ENCODE measurements at regions not wholly inside any gene's neighbourhood (a gene's known extent, or its start where the extent isn't known, plus 50 kb on each side); places are given as distances from the start of the nearest gene placed in this dataset.

GRCh38 chr11:70769106-70769505 lies 370.8 kb downstream of the CTTN start:
- TF ChIP-seq EZH2 (IDR thresholded peaks at IDR 0.05; ENCODE audit: low read depth) (no peak), CTCF (conservative IDR thresholded peaks at IDR 0.05) (no peak)
- ChIA-PET POLR2A (ENCODE audit: unreplicated experiment) (no interaction called here), CTCF (no interaction called here)
- no peaks in the 10 kb centered on the region for H3K36me3 ChIP-seq (ENCODE audit: low read depth)
- H3K27me3 ChIP-seq (ENCODE audit: insufficient read depth, low read depth): no peaks in the 10 kb centered on the region
- H3K79me2 ChIP-seq (ENCODE audit: low read depth): no peaks in the 10 kb centered on the region
- H3K9me2 ChIP-seq (ENCODE audit: insufficient read depth): no peaks in the 10 kb centered on the region
- no peaks in the 10 kb centered on the region for H3K4me1 ChIP-seq (replicated peaks; ENCODE audit: insufficient read depth)
- intact Hi-C loops (cut with micrococcal nuclease; ENCODE audit: unreplicated experiment): no loop called here
- H3F3A ChIP-seq (ENCODE audit: insufficient read depth, low read depth): no peaks in the 10 kb centered on the region
- no TSS peak for BruUV-seq (replicated peaks)
- H2AFZ ChIP-seq: no peak overlapping the region
- H3K4me2 ChIP-seq: no peak overlapping the region
- H3K4me3 ChIP-seq: no peak overlapping the region
- peak in 1 of 2 experiments; percentile 33 for DNase-seq
- H3K9me3 ChIP-seq (ENCODE audit: insufficient read depth, low read depth): no peaks in the 10 kb centered on the region
- no peak overlapping the region for H3K27ac ChIP-seq
- no peaks in the 10 kb centered on the region for H4K20me1 ChIP-seq (ENCODE audit: insufficient read depth)

- no peaks in the 10 kb centered on the region for H3K27me3 ChIP-seq (ENCODE audit: insufficient read depth, low read depth)
- ChIA-PET CTCF (no interaction called here), POLR2A (ENCODE audit: unreplicated experiment) (no interaction called here)
- H3K4me1 ChIP-seq (replicated peaks; ENCODE audit: insufficient read depth): no peaks in the 10 kb centered on the region
- no peaks in the 10 kb centered on the region for H3K79me2 ChIP-seq (ENCODE audit: low read depth)
- no peak overlapping the region for H2AFZ ChIP-seq
- DNase-seq: no peak
- no peak overlapping the region for H3K4me2 ChIP-seq
- no TSS peak for BruUV-seq (replicated peaks)
- intact Hi-C loops (cut with micrococcal nuclease; ENCODE audit: unreplicated experiment): no loop called here
- TF ChIP-seq CTCF (conservative IDR thresholded peaks at IDR 0.05) (no peak), EZH2 (IDR thresholded peaks at IDR 0.05; ENCODE audit: low read depth) (no peak)
- H4K20me1 ChIP-seq (ENCODE audit: insufficient read depth): no peaks in the 10 kb centered on the region
- no peak overlapping the region for H3K4me3 ChIP-seq
- H3K9me3 ChIP-seq (ENCODE audit: insufficient read depth, low read depth): no peaks in the 10 kb centered on the region
- H3K36me3 ChIP-seq (ENCODE audit: low read depth): no peaks in the 10 kb centered on the region
- H3F3A ChIP-seq (ENCODE audit: insufficient read depth, low read depth): no peaks in the 10 kb centered on the region
- H3K27ac ChIP-seq: no peak overlapping the region
- no peaks in the 10 kb centered on the region for H3K9me2 ChIP-seq (ENCODE audit: insufficient read depth)
These were observed 371.2 kb downstream of the CTTN start for GRCh38 chr11:70769521-70769920.

GRCh38 chr11:70771099-70771885 lies 373.0 kb downstream of the CTTN start:
- Histone ChIP-seq H3K36me3 (ENCODE audit: low read depth) (no peaks in the 10 kb centered on the region), H3K9me3 (ENCODE audit: insufficient read depth, low read depth) (no peaks in the 10 kb centered on the region), H3K4me1 (replicated peaks; ENCODE audit: insufficient read depth) (no peaks in the 10 kb centered on the region), H3K27ac (no peak overlapping the region), H2AFZ (no peak overlapping the region), H4K20me1 (ENCODE audit: insufficient read depth) (no peaks in the 10 kb centered on the region), H3K79me2 (ENCODE audit: low read depth) (no peaks in the 10 kb centered on the region), H3K27me3 (ENCODE audit: insufficient read depth, low read depth) (no peaks in the 10 kb centered on the region), H3K4me3 (no peak overlapping the region), H3K4me2 (no peak overlapping the region), H3K9me2 (ENCODE audit: insufficient read depth) (no peaks in the 10 kb centered on the region), H3F3A (ENCODE audit: insufficient read depth, low read depth) (no peaks in the 10 kb centered on the region)
- ChIA-PET POLR2A (ENCODE audit: unreplicated experiment) (no interaction called here), CTCF (interaction anchor here (0.7 kb wide), 1 partner anchor 792 kb away, joined by 5 read pairs; no protein-coding TSS in a partner anchor)
- no peak for DNase-seq
- BruUV-seq (replicated peaks): no TSS peak
- TF ChIP-seq CTCF (conservative IDR thresholded peaks at IDR 0.05) (no peak), EZH2 (IDR thresholded peaks at IDR 0.05; ENCODE audit: low read depth) (no peak)
- intact Hi-C loops (cut with micrococcal nuclease; ENCODE audit: unreplicated experiment): no loop called here
